Liver (tissue), 8 donors: ENCODE measurements at regions not wholly inside any gene's neighbourhood (a gene's known extent, or its start where the extent isn't known, plus 50 kb on each side); places are given as distances from the start of the nearest gene placed in this dataset.

Source experiments
- DNase-seq: peaks from one replicate; pipeline ENCODE4 v3.0.0-alpha.2; 2017; ENCODE audit warnings: low spot score
- H3K27ac ChIP-seq, 2 donors: one replicate each; pipeline ENCODE4 v1.7.0; 2013; ENCODE audit warnings: inconsistent platforms in 2 of 2, low read length in 2 of 2, control low read depth in 1 of 2, low read depth in 1 of 2, mild to moderate bottlenecking in 1 of 2
- H3K27me3 ChIP-seq, 4 donors: one replicate each; pipeline versions ENCODE4 v1.6.1 to v1.7.0; 2013; ENCODE audit warnings: low read length in 3 of 4, inconsistent platforms in 1 of 4, mild to moderate bottlenecking in 1 of 4, moderate library complexity in 1 of 4; ENCODE audit not compliant: control insufficient read depth in 4 of 4, insufficient read depth in 4 of 4
- H3K36me3 ChIP-seq, 4 donors: one replicate each; pipeline versions ENCODE4 v1.6.1 to v1.7.0; 2013; ENCODE audit warnings: low read length in 3 of 4, mild to moderate bottlenecking in 3 of 4, low read depth in 1 of 4, moderate library complexity in 1 of 4; ENCODE audit not compliant: control insufficient read depth in 4 of 4, insufficient read depth in 3 of 4
- H3K4me1 ChIP-seq, 4 donors: one replicate each; pipeline versions ENCODE4 v1.6.1 to v1.7.0; 2013; ENCODE audit warnings: low read length in 3 of 4, mild to moderate bottlenecking in 3 of 4, moderate library complexity in 1 of 4; ENCODE audit not compliant: control insufficient read depth in 4 of 4, insufficient read depth in 4 of 4
- H3K4me3 ChIP-seq, 3 donors: one replicate each; pipeline versions ENCODE4 v1.6.1 to v1.7.0; 2013; ENCODE audit warnings: low read length in 3 of 3, control low read depth in 1 of 3, low read depth in 1 of 3, mild to moderate bottlenecking in 1 of 3
- H3K9ac ChIP-seq, 2 donors: one replicate each; pipeline ENCODE4 v1.7.0; 2013; ENCODE audit warnings: low read length in 2 of 2, mild to moderate bottlenecking in 2 of 2, moderate library complexity in 2 of 2, control low read depth in 1 of 2, low read depth in 1 of 2
- H3K9me3 ChIP-seq, 4 donors: one replicate each; pipeline versions ENCODE4 v1.6.1 to v1.7.0; 2013; ENCODE audit warnings: low read length in 3 of 4; ENCODE audit not compliant: control insufficient read depth in 4 of 4
- FOXA2 ChIP-seq: IDR thresholded peaks from 2 replicates; pipeline ENCODE4 v1.6.1; 2016; ENCODE audit warnings: antibody characterized with exemption
- GABPA ChIP-seq, 2 donors: IDR thresholded peaks in 1 of 2; conservative IDR thresholded peaks in 1 of 2; 2 replicates each; pipeline ENCODE4 v1.6.1; 2016; ENCODE audit warnings: antibody characterized with exemption in 2 of 2, mild to moderate bottlenecking in 1 of 2, moderate library complexity in 1 of 2
- HNF4A ChIP-seq, 2 donors: conservative IDR thresholded peaks; 2 replicates each; pipeline ENCODE4 v1.6.1; 2016; ENCODE audit warnings: antibody characterized with exemption in 2 of 2, mild to moderate bottlenecking in 2 of 2
- JUND ChIP-seq, 2 donors: IDR thresholded peaks; 2 replicates each; pipeline ENCODE4 v1.6.1; 2016; ENCODE audit warnings: antibody characterized with exemption in 2 of 2
- RAD21 ChIP-seq, 2 donors: IDR thresholded peaks; 2 replicates each; pipeline ENCODE4 v1.6.1; 2016; ENCODE audit warnings: antibody characterized with exemption in 2 of 2, mild to moderate bottlenecking in 2 of 2
- TAF1 ChIP-seq: conservative IDR thresholded peaks from 2 replicates; pipeline ENCODE4 v1.6.1; 2016; ENCODE audit warnings: antibody characterized with exemption, mild to moderate bottlenecking
- YY1 ChIP-seq: IDR thresholded peaks from 2 replicates; pipeline ENCODE4 v1.6.1; 2016; ENCODE audit warnings: antibody characterized with exemption, mild to moderate bottlenecking
- whole genome bisulfite sequencing: extraction: QIAGEN DNeasy Blood & Tissue Kit; methylation state at CpG from one replicate; pipeline ENCODE4 v1.1.7; 2013; 5-methylcytosine and 5-hydroxymethylcytosine counted together
- TF ChIP-seq, protein P1 (sequence below): IDR thresholded peaks from 2 replicates; pipeline ENCODE4 v1.6.1; 2016; ENCODE audit warnings: antibody characterized with exemption
- TF ChIP-seq, protein P2 (sequence below): fragments of 150-350 bp; IDR thresholded peaks from 2 replicates; pipeline ENCODE4 v1.5.1; 2017; ENCODE audit warnings: improper control_type of control experiment, low read depth, low read length; ENCODE audit not compliant: missing input control
- TF ChIP-seq, protein P3 (sequence below): IDR thresholded peaks from 2 replicates; pipeline ENCODE4 v1.6.1; 2016; ENCODE audit warnings: antibody characterized with exemption
- donor health status: healthy.
- donor health status: healthy.
- donor health status: healthy.
- donor health status: healthy.
- donor health status: healthy.

DNA sequence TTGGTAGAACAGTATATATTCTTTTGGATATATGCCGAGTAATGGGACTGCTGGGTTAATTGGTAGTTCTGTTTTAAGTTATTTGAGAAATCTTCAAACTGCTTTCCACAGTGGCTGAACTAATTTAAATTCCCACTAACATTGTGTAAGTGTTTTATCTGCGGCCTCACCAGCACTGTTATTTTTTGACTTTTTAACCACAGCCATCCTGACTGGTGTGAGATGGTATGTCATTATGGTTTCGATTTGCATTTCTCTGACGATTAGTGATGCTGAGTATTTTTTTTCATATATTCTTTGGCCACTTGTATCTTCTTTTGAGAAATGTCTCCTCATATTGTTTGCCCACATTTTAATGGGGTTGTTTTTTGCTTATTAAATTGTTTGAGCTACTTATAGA lies 357.4 kb downstream of the C12orf50 start:
- H3K27me3 ChIP-seq: no peaks in the 10 kb centered on the region
- no peak overlapping the region for H3K27ac ChIP-seq
- H3K4me1 ChIP-seq: no peaks in the 10 kb centered on the region
- H3K36me3 ChIP-seq: no peaks in the 10 kb centered on the region
- H3K9ac ChIP-seq: no peak overlapping the region
- WGBS: 96% methylated on average over 4 of the region's 4 CpGs
- no peak overlapping the region for H3K4me3 ChIP-seq
- no peak for TF ChIP-seq RAD21 (IDR thresholded peaks at IDR 0.05)
- TF ChIP-seq GABPA (IDR thresholded peaks at IDR 0.05 in 1 of 2, conservative IDR thresholded peaks at IDR 0.05 in 1 of 2): no peak
- no peak for TF ChIP-seq TAF1
- H3K9me3 ChIP-seq: no peaks in the 10 kb centered on the region
- DNase-seq: no peak

DNA sequence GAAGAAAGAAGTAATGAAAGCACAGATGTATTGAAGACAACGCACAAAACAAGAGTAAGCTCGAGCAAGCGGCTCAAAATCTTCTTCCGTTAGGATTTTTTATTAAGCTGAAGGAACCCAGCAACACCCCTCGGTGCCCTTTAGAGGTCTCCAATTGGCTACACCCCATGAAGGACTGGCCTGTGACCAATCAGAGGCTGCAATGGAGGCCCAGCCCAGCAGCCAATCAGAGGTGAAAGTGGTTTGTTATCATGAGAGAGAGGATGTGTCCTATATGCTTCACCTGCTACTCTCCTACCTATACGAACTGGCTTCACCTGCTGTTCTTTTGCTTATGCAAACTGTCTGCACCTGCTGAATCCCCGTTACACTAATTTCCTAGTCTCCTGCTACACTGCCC lies 358.8 kb downstream of the C12orf50 start:
- DNase-seq: no peak
- H3K27ac ChIP-seq: no peak overlapping the region
- TF ChIP-seq YY1 (no peak), HNF4A (conservative IDR thresholded peaks at IDR 0.05) (no peak)
- TF ChIP-seq, protein P1, sequence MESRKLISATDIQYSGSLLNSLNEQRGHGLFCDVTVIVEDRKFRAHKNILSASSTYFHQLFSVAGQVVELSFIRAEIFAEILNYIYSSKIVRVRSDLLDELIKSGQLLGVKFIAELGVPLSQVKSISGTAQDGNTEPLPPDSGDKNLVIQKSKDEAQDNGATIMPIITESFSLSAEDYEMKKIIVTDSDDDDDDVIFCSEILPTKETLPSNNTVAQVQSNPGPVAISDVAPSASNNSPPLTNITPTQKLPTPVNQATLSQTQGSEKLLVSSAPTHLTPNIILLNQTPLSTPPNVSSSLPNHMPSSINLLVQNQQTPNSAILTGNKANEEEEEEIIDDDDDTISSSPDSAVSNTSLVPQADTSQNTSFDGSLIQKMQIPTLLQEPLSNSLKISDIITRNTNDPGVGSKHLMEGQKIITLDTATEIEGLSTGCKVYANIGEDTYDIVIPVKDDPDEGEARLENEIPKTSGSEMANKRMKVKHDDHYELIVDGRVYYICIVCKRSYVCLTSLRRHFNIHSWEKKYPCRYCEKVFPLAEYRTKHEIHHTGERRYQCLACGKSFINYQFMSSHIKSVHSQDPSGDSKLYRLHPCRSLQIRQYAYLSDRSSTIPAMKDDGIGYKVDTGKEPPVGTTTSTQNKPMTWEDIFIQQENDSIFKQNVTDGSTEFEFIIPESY: no peak
- TF ChIP-seq, protein P2, sequence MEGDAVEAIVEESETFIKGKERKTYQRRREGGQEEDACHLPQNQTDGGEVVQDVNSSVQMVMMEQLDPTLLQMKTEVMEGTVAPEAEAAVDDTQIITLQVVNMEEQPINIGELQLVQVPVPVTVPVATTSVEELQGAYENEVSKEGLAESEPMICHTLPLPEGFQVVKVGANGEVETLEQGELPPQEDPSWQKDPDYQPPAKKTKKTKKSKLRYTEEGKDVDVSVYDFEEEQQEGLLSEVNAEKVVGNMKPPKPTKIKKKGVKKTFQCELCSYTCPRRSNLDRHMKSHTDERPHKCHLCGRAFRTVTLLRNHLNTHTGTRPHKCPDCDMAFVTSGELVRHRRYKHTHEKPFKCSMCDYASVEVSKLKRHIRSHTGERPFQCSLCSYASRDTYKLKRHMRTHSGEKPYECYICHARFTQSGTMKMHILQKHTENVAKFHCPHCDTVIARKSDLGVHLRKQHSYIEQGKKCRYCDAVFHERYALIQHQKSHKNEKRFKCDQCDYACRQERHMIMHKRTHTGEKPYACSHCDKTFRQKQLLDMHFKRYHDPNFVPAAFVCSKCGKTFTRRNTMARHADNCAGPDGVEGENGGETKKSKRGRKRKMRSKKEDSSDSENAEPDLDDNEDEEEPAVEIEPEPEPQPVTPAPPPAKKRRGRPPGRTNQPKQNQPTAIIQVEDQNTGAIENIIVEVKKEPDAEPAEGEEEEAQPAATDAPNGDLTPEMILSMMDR: no peak
- H3K9me3 ChIP-seq: no peaks in the 10 kb centered on the region
- H3K36me3 ChIP-seq: no peaks in the 10 kb centered on the region
- H3K4me3 ChIP-seq: no peak overlapping the region
- H3K4me1 ChIP-seq: no peaks in the 10 kb centered on the region
- H3K27me3 ChIP-seq: no peaks in the 10 kb centered on the region
- no peak overlapping the region for H3K9ac ChIP-seq
- WGBS: 95% methylated on average over 7 of the region's 7 CpGs

DNA sequence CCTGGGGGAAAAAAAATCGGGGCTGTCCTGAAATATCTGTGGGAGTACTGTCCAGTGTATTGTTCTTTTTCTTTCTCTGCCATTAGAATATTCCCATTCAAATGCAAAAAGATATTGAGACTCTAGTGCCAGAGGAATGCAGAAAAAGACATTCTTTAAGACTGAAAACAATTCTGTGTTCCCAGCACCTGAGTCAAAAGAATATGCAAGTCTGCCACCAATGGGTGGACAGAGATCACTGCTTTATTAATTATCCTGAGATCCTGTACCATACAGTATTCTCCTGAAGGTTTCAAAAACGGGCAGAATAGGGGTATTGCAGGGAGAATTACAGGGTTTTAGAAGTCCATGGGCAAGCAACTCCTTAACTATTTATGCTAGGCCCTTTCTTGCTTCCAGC lies 361.8 kb downstream of the C12orf50 start:
- Histone ChIP-seq H3K27ac (no peak overlapping the region), H3K9ac (no peak overlapping the region), H3K36me3 (no peaks in the 10 kb centered on the region), H3K4me3 (no peak overlapping the region), H3K9me3 (no peaks in the 10 kb centered on the region), H3K4me1 (no peaks in the 10 kb centered on the region), H3K27me3 (no peaks in the 10 kb centered on the region)
- WGBS: 58% methylated on average over 2 of the region's 2 CpGs
- TF ChIP-seq YY1: no peak
- peak; percentile 61 to 78 for TF ChIP-seq RAD21 (IDR thresholded peaks at IDR 0.05)
- TF ChIP-seq FOXA2: no peak
- TF ChIP-seq, protein P3, sequence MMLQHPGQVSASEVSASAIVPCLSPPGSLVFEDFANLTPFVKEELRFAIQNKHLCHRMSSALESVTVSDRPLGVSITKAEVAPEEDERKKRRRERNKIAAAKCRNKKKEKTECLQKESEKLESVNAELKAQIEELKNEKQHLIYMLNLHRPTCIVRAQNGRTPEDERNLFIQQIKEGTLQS: no peak
- TF ChIP-seq JUND (IDR thresholded peaks at IDR 0.05): no peak
- TF ChIP-seq, protein P2: peak; percentile 18
- TF ChIP-seq GABPA (IDR thresholded peaks at IDR 0.05 in 1 of 2, conservative IDR thresholded peaks at IDR 0.05 in 1 of 2): no peak
- no peak for DNase-seq
